ENCODE measurements at regions not wholly inside any gene's neighbourhood (a gene's known extent, or its start where the extent isn't known, plus 50 kb on each side); places are given as distances from the start of the nearest gene placed in this dataset.

DNA sequence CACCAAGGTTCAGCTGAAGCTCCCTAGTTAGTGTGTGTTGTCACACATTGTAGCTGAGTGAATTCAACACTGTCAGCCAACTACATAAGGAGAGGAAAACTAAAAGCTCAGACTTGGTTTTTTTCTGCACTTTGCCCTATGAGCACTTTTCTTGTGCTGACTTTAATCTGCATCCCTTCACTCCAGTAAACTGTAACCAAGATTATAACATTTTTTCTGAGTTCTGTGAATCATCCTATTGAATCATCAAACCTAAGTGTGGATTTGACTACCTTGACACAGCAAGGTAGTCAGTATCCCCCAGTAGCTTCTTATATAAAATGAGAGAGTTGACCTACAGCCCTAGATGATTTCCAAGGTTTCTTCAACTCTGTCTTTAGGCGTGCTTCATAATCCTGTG, 325.0 kb downstream of the AGTPBP1 start (continued):
- TF ChIP-seq BRF1 (IDR thresholded peaks at IDR 0.05; ENCODE audit: borderline replicate concordance, extremely low read depth, insufficient read length) = no peak
- TF ChIP-seq, protein P1, sequence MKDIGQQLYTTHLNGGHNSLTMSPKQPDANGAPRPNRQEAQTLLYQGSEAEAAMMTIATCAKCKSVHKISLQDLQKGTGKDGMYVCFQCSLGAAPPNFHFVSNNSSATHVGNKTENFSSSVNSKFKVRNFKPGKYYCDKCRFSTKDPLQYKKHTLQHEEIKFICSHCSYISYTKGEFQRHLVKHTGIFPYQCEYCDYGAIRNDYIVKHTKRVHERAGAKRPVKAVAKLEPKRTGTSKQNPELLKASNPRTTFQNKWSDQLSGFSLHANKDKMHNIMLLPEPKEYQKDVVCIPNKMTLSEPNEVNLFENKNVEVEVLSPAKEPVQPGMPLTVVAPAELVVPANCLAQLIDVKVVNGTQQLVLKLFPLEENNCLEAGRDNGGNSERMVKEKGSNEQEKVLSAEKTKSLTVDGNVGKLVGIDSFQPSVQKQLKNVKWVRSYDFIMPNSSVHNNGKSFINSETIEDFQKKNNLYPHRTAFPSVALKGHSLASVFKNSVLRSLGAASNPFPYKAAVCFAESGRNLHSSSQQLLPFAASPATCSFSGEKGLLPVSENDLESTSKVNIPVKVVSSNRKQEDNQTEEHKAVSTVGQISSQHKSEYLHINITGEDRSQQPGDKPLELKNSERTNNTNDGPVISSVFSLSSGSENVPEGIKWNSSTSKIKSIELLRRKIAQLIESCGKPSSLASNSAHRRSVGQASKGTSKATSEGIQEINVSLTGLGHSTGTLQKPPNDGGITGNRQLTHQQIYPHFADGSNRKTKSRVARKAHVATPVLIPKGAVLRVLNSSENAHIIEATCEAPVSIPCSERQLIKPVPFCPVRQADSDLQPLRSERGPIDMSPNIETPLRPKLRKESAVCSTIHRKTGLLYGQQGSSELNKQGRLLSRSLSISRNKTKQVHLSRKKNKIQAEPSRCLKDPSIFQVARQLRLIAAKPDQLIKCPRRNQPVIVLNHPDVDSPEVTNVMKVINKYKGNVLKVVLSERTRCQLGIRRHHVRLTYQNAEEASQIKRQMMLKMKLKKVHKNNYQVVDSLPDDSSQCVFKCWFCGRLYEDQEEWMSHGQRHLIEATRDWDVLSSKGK (CRISPR knock-in tag; IDR thresholded peaks at IDR 0.05) = no peak

DNA sequence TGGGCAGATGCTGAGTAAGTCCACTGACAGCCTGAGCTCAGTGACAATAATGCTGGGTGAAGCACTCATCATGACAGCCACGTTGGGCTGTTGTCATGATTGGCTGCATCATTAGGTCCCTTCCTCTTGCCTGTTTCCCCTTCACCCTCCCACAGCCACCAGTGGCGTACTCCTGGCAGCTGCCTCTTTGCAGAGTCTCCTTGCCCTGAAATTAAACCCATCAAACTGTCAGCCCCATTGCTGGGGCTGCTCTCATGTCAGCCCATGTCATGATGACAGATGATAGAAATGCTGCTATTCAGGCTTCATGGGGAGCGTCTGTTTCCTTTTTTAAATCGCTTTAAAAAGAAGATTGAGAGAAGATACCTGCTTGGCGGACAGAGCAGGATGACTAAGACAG, 327.4 kb downstream of the AGTPBP1 start:
- H3K4me1 ChIP-seq (replicated peaks in 1 of 2; ENCODE audit: control insufficient read depth in 2 of 2, insufficient read depth in 2 of 2, low read length in 2 of 2) = no peaks in the 10 kb centered on the region
- CTCF ChIA-PET (ENCODE audit: low intra/inter-chr PET ratio) = no interaction called here
- FAIRE-seq (no peak), DNase-seq (ENCODE audit: extremely low read depth in 1 of 4, low spot score in 3 of 4) (no peak), ATAC-seq (no peak)
- no peaks in the 10 kb centered on the region for H3K79me2 ChIP-seq (ENCODE audit: control insufficient read depth, insufficient read depth, low read length)
- H3K27me3 ChIP-seq (ENCODE audit: control insufficient read depth in 2 of 2, insufficient read depth in 2 of 2, low read length in 2 of 2) = no peaks in the 10 kb centered on the region
- no peaks in the 10 kb centered on the region for H3K36me3 ChIP-seq (ENCODE audit: control insufficient read depth, insufficient read depth, low read length)
- in situ Hi-C loops (cut with MboI) (no loop called here), intact Hi-C loops (cut with micrococcal nuclease) (no loop called here)
- no peak overlapping the region for H3K9ac ChIP-seq (ENCODE audit: insufficient read depth in 1 of 2, low read depth in 2 of 2, low read length in 2 of 2)
- WGBS (ENCODE audit: insufficient coverage, low coverage, missing lambda C conversion rate) = 2% methylated on average over 5 of the region's 5 CpGs
- POLR2A ChIA-PET = no interaction called here
- H3K9me1 ChIP-seq (ENCODE audit: control insufficient read depth, insufficient read depth, low read length) = no peaks in the 10 kb centered on the region
- no peaks in the 10 kb centered on the region for H3K9me3 ChIP-seq (replicated peaks; ENCODE audit: control insufficient read depth, insufficient read depth, low read depth, low read length)
- H3K4me2 ChIP-seq (ENCODE audit: insufficient read depth, low read length) = no peak overlapping the region
- H3K27ac ChIP-seq (ENCODE audit: extremely low read depth, low read depth, low read length) = no peak overlapping the region
- no peaks in the 10 kb centered on the region for H4K20me1 ChIP-seq (replicated peaks; ENCODE audit: control insufficient read depth, insufficient read depth, low read length)
- no TSS peak for BruUV-seq (replicated peaks)
- no peak overlapping the region for H3K4me3 ChIP-seq
- H2AFZ ChIP-seq (ENCODE audit: low read depth, low read length) = no peak overlapping the region
- TF ChIP-seq TBP (optimal IDR thresholded peaks at IDR 0.05; ENCODE audit: low read depth, low read length) (no peak), KDM5B (IDR thresholded peaks at IDR 0.05; ENCODE audit: insufficient replicate concordance, low read depth, low read length) (no peak), KAT8 (IDR thresholded peaks at IDR 0.05; ENCODE audit: low read depth) (no peak), TFAM (CRISPR knock-in tag; conservative IDR thresholded peaks at IDR 0.05) (no peak)
- TF ChIP-seq, protein P2, sequence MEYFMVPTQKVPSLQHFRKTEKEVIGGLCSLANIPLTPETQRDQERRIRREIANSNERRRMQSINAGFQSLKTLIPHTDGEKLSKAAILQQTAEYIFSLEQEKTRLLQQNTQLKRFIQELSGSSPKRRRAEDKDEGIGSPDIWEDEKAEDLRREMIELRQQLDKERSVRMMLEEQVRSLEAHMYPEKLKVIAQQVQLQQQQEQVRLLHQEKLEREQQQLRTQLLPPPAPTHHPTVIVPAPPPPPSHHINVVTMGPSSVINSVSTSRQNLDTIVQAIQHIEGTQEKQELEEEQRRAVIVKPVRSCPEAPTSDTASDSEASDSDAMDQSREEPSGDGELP (CRISPR knock-in tag; IDR thresholded peaks at IDR 0.05; ENCODE audit: borderline replicate concordance) = no peak
- TF ChIP-seq, protein P3, sequence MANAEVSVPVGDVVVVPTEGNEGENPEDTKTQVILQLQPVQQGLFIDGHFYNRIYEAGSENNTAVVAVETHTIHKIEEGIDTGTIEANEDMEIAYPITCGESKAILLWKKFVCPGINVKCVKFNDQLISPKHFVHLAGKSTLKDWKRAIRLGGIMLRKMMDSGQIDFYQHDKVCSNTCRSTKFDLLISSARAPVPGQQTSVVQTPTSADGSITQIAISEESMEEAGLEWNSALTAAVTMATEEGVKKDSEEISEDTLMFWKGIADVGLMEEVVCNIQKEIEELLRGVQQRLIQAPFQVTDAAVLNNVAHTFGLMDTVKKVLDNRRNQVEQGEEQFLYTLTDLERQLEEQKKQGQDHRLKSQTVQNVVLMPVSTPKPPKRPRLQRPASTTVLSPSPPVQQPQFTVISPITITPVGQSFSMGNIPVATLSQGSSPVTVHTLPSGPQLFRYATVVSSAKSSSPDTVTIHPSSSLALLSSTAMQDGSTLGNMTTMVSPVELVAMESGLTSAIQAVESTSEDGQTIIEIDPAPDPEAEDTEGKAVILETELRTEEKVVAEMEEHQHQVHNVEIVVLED (CRISPR knock-in tag; IDR thresholded peaks at IDR 0.05) = no peak
- TF ChIP-seq, protein P4, sequence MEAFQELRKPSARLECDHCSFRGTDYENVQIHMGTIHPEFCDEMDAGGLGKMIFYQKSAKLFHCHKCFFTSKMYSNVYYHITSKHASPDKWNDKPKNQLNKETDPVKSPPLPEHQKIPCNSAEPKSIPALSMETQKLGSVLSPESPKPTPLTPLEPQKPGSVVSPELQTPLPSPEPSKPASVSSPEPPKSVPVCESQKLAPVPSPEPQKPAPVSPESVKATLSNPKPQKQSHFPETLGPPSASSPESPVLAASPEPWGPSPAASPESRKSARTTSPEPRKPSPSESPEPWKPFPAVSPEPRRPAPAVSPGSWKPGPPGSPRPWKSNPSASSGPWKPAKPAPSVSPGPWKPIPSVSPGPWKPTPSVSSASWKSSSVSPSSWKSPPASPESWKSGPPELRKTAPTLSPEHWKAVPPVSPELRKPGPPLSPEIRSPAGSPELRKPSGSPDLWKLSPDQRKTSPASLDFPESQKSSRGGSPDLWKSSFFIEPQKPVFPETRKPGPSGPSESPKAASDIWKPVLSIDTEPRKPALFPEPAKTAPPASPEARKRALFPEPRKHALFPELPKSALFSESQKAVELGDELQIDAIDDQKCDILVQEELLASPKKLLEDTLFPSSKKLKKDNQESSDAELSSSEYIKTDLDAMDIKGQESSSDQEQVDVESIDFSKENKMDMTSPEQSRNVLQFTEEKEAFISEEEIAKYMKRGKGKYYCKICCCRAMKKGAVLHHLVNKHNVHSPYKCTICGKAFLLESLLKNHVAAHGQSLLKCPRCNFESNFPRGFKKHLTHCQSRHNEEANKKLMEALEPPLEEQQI (IDR thresholded peaks at IDR 0.05) = no peak
